Natural killer cell (primary cell): ENCODE measurements at regions not wholly inside any gene's neighbourhood (a gene's known extent, or its start where the extent isn't known, plus 50 kb on each side); places are given as distances from the start of the nearest gene placed in this dataset.
"Not testable (repeated sequence)": the region's sequence is repeated elsewhere in the genome, so short reads cannot be mapped to it uniquely, and the experiment has no call there.

Experiments used
- ATAC-seq, 3 donors: fragments of 150-1000 bp in 2 of 3; fragments of 200-7000 bp in 1 of 3; cut with Tn5 transposase; 1 replicate in 1 of 3; 2 replicates in 2 of 3; pipeline ENCODE4 v1.10.0; 2021; ENCODE audit warnings: mild to moderate bottlenecking in 2 of 3, moderate library complexity in 2 of 3
- DNase-seq, 2 donors: peaks; one replicate each; pipeline versions ENCODE4 v3.0.0 to v3.0.0-alpha.2; 2013 to 2021; ENCODE audit warnings: mixed read lengths in 1 of 2
- H3K27ac ChIP-seq: one replicate; pipeline ENCODE4 v1.5.1; 2013; ENCODE audit warnings: mild to moderate bottlenecking, low read length
- H3K27me3 ChIP-seq: one replicate; pipeline ENCODE4 v1.6.1; 2013; ENCODE audit warnings: low read length; ENCODE audit not compliant: control insufficient read depth, insufficient read depth
- H3K36me3 ChIP-seq: one replicate; pipeline ENCODE4 v1.6.1; 2013; ENCODE audit warnings: low read length; ENCODE audit not compliant: control insufficient read depth, insufficient read depth
- H3K4me1 ChIP-seq: one replicate; pipeline ENCODE4 v1.6.1; 2013; ENCODE audit warnings: low read length; ENCODE audit not compliant: control insufficient read depth, insufficient read depth
- H3K4me3 ChIP-seq: one replicate; pipeline ENCODE4 v1.5.1; 2013; ENCODE audit warnings: low read length
- H3K9me3 ChIP-seq: one replicate; pipeline ENCODE4 v1.6.1; 2013; ENCODE audit warnings: low read length; ENCODE audit not compliant: control insufficient read depth, insufficient read depth
- H3K27ac Mint-ChIP-seq, 2 donors: one replicate each; pipeline ENCODE4 v1.8.0; 2022; ENCODE audit warnings: mild to moderate bottlenecking in 2 of 2, mixed read lengths in 2 of 2, moderate library complexity in 1 of 2
- H3K27me3 Mint-ChIP-seq, 2 donors: one replicate each; pipeline ENCODE4 v1.8.0; 2022; ENCODE audit warnings: low read depth in 2 of 2, mixed read lengths in 2 of 2
- H3K36me3 Mint-ChIP-seq: one replicate; pipeline ENCODE4 v1.8.0; 2022; ENCODE audit warnings: mixed read lengths
- H3K4me1 Mint-ChIP-seq, 2 donors: one replicate each; pipeline ENCODE4 v1.8.0; 2022; ENCODE audit warnings: mixed read lengths in 2 of 2
- H3K4me3 Mint-ChIP-seq: one replicate; pipeline ENCODE4 v1.8.0; 2022; ENCODE audit warnings: mild to moderate bottlenecking, moderate library complexity, mixed read lengths
- H3K9me3 Mint-ChIP-seq, 2 donors: one replicate each; pipeline ENCODE4 v1.8.0; 2022; ENCODE audit warnings: mixed read lengths in 2 of 2
- CTCF ChIP-seq: fragments of 200-600 bp; IDR thresholded peaks from one replicate; pipeline ENCODE4 v1.8.0; 2022; ENCODE audit warnings: antibody characterized with exemption
- WGBS: methylation state at CpG from one replicate; pipeline ENCODE4 v1.1.7; 2013; ENCODE audit warnings: missing lambda C conversion rate; ENCODE audit not compliant: insufficient coverage; 5-methylcytosine and 5-hydroxymethylcytosine counted together
- intact Hi-C: fragments of 100-400 bp; cut with micrococcal nuclease; formaldehyde crosslinking; loops from one replicate; pipeline ENCODE4 v1.14.2; 2022

DNA sequence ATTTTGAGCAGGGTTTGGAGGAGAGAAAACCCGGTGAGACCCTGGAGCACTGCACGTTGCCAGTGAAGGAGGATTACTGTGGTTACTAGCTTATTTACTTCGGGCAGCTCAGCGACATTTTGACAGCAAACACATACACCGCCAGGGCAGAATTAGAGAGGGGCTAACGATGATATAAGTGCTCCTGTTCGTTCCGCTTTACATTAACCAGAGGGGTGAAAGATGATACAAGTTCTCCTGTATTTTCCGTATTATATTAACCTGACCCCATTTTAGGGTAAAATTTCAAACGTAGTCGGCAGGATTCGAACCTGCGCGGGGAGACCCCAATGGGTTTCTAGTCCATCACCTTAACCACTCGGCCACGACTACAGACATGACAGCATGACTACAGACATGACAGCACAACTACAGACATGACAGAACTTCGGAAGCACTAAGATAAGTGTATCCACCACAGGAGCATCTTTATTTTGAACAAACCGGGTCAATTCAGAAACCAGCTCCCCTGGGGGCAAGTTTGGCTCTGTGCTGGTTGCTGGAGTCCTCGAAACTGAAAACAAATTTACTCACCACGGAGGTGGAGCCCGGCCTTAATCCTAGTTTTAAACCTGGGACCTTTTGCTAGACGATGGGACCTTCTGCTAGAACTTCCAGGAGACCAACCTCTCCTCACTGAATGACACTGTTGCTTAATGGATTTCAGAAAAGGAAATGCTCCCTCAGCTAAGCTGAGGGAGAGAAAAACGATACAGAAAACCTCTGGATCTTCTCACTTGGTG is 80.4 kb upstream of the ZNF184 start:
- ATAC-seq: no peak
- peaks cover 4% of the 10 kb centered on the region for H3K9me3 ChIP-seq
- Mint-ChIP-seq H3K9me3 (peaks cover 2 to 5% of the 10 kb centered on the region in 2 donors), H3K4me1 (peaks cover 4 to 5% of the 10 kb centered on the region in 2 donors), H3K36me3 (peaks cover 15% of the 10 kb centered on the region), H3K27me3 (peaks cover 55 to 76% of the 10 kb centered on the region in 2 donors), H3K4me3 (no peak overlapping the region), H3K27ac (no peak overlapping the region)
- intact Hi-C loops: loop anchor here (5.0 kb wide), 1 partner anchor 124 kb away; no protein-coding TSS in a partner anchor
- no peak for DNase-seq
- H3K4me3 ChIP-seq: no peak overlapping the region
- no peak for TF ChIP-seq CTCF
- no peaks in the 10 kb centered on the region for H3K4me1 ChIP-seq
- H3K27me3 ChIP-seq: peaks cover 64% of the 10 kb centered on the region
- no peak overlapping the region for H3K27ac ChIP-seq
- no peaks in the 10 kb centered on the region for H3K36me3 ChIP-seq
- WGBS: 14% methylated on average over 22 of the region's 23 CpGs

DNA sequence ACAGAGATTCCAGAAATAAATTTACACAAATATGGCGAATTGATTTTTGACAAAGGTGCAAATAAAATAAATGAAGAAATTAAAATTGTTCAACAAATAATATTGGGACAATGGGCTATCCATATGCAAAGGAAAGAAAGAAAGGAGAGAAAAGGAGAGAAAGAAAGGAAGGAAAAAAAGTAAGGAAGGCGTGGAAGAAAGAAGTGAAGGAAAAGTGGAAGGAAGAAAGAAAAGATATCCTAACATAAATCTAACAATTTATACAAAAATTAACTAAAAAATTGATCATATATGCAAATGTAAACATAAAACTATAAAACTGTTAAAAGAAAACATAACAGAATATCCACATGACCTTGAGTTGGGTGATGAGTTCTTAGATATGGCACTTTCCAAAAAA is 78.7 kb upstream of the ZNF184 start:
- Histone ChIP-seq H3K4me3 (no peak overlapping the region), H3K4me1 (no peaks in the 10 kb centered on the region), H3K27me3 (peaks cover 68% of the 10 kb centered on the region), H3K36me3 (no peaks in the 10 kb centered on the region), H3K9me3 (peaks cover 11% of the 10 kb centered on the region), H3K27ac (no peak overlapping the region)
- ATAC-seq (no peak), DNase-seq (no peak)
- Mint-ChIP-seq H3K36me3 (peaks cover 20% of the 10 kb centered on the region), H3K27me3 (peaks cover 58 to 79% of the 10 kb centered on the region in 2 donors), H3K9me3 (peaks cover 2 to 5% of the 10 kb centered on the region in 2 donors), H3K4me1 (peaks cover 0 to 5% of the 10 kb centered on the region in 2 donors), H3K27ac (no peak overlapping the region), H3K4me3 (no peak overlapping the region)
- no peak for TF ChIP-seq CTCF
- intact Hi-C loops: loop anchor here (5.0 kb wide), 1 partner anchor 126 kb away; no protein-coding TSS in a partner anchor
- 100% methylated on average over 1 of the region's 2 CpGs for WGBS

GRCh38 chr6:27550692-27551091 is 77.8 kb upstream of the ZNF184 start:
- WGBS: 94% methylated on average over 2 of the region's 3 CpGs
- Mint-ChIP-seq H3K27me3 (peaks cover 67 to 78% of the 10 kb centered on the region in 2 donors), H3K27ac (no peak overlapping the region), H3K36me3 (peaks cover 28% of the 10 kb centered on the region), H3K9me3 (peaks cover 4 to 5% of the 10 kb centered on the region in 2 donors), H3K4me3 (no peak overlapping the region), H3K4me1 (peaks cover under 1 to 5% of the 10 kb centered on the region in 2 donors)
- H3K36me3 ChIP-seq: no peaks in the 10 kb centered on the region
- no peak for DNase-seq
- no peak for TF ChIP-seq CTCF
- peaks cover 12% of the 10 kb centered on the region for H3K9me3 ChIP-seq
- intact Hi-C loops: loop anchor here (5.0 kb wide), 1 partner anchor 127 kb away; no protein-coding TSS in a partner anchor
- H3K4me3 ChIP-seq: no peak overlapping the region
- no peaks in the 10 kb centered on the region for H3K4me1 ChIP-seq
- no peak overlapping the region for H3K27ac ChIP-seq
- peaks cover 69% of the 10 kb centered on the region for H3K27me3 ChIP-seq
- no peak for ATAC-seq

- peaks cover 41% of the 10 kb centered on the region for H3K36me3 Mint-ChIP-seq
- Histone ChIP-seq H3K27me3 (peaks cover 68% of the 10 kb centered on the region), H3K9me3 (peaks cover 15% of the 10 kb centered on the region)
- H3K4me1 ChIP-seq, H3K9me3 Mint-ChIP-seq, DNase-seq, intact Hi-C loops, H3K27ac ChIP-seq, H3K27ac Mint-ChIP-seq, H3K4me3 ChIP-seq, H3K4me3 Mint-ChIP-seq, ATAC-seq, H3K36me3 ChIP-seq: not testable (repeated sequence)
- H3K27me3 Mint-ChIP-seq: peaks cover 80 to 88% of the 10 kb centered on the region in 2 donors
- peaks cover 6 to 17% of the 10 kb centered on the region in 2 donors for H3K4me1 Mint-ChIP-seq
- WGBS: 87% methylated on average over 14 of the region's 14 CpGs
Observed at GRCh38 chr6:27549241-27549598, 76.3 kb upstream of the ZNF184 start.
